Activated T-helper 17 cell treated with anti-CD3 and anti-CD28 coated beads, Interleukin-2, amount 50 U/mL, for 72 hours (primary cell): ENCODE measurements at regions not wholly inside any gene's neighbourhood (a gene's known extent, or its start where the extent isn't known, plus 50 kb on each side); places are given as distances from the start of the nearest gene placed in this dataset.
"Not testable (repeated sequence)": the region's sequence is repeated elsewhere in the genome, so short reads cannot be mapped to it uniquely, and the experiment has no call there.

ENCODE experiments used
- ATAC-seq: fragments of 150-1000 bp; cut with Tn5 transposase; replicated peaks from 2 replicates; pipeline ENCODE4 v1.10.0; 2021; ENCODE audit warnings: mild to moderate bottlenecking, moderate library complexity
- H3K27ac Mint-ChIP-seq: one replicate; pipeline ENCODE4 v1.8.0; 2022; ENCODE audit warnings: mixed read lengths
- H3K27me3 Mint-ChIP-seq: one replicate; pipeline ENCODE4 v1.8.0; 2022; ENCODE audit warnings: mixed read lengths
- H3K36me3 Mint-ChIP-seq: one replicate; pipeline ENCODE4 v1.8.0; 2022; ENCODE audit warnings: low read depth, mild to moderate bottlenecking, mixed read lengths
- H3K4me1 Mint-ChIP-seq: one replicate; pipeline ENCODE4 v1.8.0; 2022; ENCODE audit warnings: mixed read lengths
- H3K4me3 Mint-ChIP-seq: one replicate; pipeline ENCODE4 v1.8.0; 2022; ENCODE audit warnings: mild to moderate bottlenecking, mixed read lengths
- H3K9me3 Mint-ChIP-seq: one replicate; pipeline ENCODE4 v1.8.0; 2022; ENCODE audit warnings: mixed read lengths

DNA sequence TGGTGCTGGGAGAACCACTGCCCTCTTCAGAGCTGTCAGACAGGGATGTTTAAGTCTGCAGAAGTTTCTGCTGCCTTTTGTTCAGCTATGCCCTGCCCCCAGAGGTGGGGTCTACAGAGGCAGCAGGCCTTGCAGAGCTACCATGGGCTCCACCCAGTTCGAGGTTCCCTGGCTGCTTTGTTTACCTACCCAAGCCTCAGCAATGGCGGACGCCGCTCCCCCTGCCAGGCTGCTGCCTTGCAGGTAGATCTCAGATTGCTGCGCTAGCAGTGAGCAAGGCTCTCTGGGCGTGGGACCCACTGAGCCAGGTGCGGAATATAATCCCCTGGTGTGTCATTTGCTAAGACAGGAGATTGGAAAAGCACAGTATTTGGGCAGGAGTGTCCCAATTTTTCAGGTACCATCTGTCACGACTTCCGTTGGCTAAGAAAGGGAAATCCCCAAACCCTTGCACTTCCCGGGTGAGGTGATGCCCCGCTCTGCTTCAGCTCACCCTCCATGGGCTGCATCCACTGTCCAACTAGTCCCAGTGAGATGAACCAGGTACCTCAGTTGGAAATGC, 1415.5 kb downstream of the GRIK2 start:
- not testable (repeated sequence) for H3K27ac Mint-ChIP-seq, H3K27me3 Mint-ChIP-seq, H3K4me3 Mint-ChIP-seq, H3K4me1 Mint-ChIP-seq, ATAC-seq, H3K36me3 Mint-ChIP-seq
- H3K9me3 Mint-ChIP-seq: peaks cover 13% of the 10 kb centered on the region

DNA sequence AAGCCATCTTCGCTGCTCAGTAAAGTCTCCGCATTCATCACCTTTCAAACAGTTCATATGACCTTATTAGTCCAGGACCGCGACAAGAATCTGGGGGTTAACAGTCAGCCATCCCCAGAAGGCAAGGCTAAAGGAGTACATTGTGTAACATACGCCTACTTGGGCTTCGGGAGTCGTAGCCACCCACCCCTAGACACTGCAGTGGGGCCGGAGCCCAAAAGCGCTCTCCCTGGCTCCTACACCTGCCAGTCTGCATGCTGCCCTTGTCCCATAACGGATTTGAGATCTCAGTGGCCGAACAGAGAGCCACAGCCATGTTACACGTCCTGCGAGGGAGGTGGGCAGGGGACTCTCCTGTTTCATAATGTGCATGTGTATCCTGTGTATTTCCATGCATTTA, 1405.5 kb downstream of the GRIK2 start:
- Mint-ChIP-seq H3K27me3 (no peaks in the 10 kb centered on the region), H3K4me3 (no peak overlapping the region), H3K9me3 (no peaks in the 10 kb centered on the region), H3K4me1 (no peaks in the 10 kb centered on the region), H3K36me3 (no peaks in the 10 kb centered on the region), H3K27ac (no peak overlapping the region)
- no peak for ATAC-seq

DNA sequence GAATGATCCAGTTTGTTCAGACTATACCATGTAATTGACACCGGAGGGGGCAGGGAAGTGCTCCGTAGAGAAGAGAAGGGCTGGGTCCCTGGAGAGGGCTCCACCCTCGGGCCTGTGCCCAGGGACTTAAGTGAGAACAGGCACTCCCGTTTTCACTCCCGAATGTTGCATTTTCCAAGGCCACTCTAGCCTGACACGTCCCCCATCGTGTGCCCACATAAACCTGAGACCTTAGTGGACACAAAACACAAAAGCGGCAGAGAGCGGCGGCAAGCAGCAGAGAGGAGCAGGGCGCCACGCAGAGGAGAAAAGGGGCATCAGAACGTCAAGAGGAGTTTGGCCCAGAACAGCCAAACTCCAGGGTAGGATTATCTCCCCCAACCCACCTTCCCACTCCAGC, 1405.1 kb downstream of the GRIK2 start:
- Mint-ChIP-seq H3K9me3 (no peaks in the 10 kb centered on the region), H3K27me3 (no peaks in the 10 kb centered on the region), H3K4me3 (no peak overlapping the region), H3K4me1 (no peaks in the 10 kb centered on the region), H3K27ac (no peak overlapping the region), H3K36me3 (no peaks in the 10 kb centered on the region)
- ATAC-seq: no peak

DNA sequence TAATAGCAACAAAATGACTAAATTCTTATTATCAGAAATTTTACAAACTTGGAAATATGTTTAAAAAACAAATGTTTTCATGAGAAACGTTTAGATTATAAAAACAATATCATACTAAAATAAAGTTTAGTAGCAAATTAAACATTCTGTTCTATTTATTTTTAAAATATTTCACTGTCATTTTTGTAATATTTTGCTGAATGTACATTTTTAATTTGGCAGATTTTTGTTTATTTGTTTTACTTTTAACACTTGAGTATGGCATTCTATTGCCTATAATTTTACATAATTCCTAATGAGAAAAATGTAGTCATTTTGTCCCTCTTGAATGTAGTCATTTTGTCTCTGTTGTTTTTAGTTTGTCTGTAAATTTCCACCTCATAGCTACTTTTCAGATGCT, 1400.2 kb downstream of the GRIK2 start:
- Mint-ChIP-seq H3K4me3 (no peak overlapping the region), H3K36me3 (no peaks in the 10 kb centered on the region), H3K27me3 (no peaks in the 10 kb centered on the region), H3K27ac (no peak overlapping the region), H3K4me1 (no peaks in the 10 kb centered on the region), H3K9me3 (no peaks in the 10 kb centered on the region)
- no peak for ATAC-seq

DNA sequence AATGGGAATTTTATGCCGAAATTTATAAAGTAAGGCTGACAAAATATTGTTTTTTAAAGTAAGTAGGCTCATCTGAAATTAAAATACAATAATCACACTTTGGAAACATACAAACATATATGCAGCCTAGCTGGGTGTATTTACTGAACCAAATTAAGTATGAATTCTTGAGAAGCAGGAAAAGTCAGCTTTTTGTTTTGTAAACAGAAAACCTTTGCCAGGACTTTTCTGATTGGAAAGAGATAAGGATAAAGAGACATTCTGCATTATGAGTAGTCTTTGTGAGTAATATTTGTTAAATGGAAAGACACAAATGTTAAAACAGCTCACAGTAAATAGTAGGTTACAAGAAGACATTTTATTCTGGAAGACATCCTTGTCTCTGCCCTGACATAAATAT, 1380.8 kb downstream of the GRIK2 start:
- no peaks in the 10 kb centered on the region for H3K36me3 Mint-ChIP-seq
- no peaks in the 10 kb centered on the region for H3K9me3 Mint-ChIP-seq
- H3K4me1 Mint-ChIP-seq: no peaks in the 10 kb centered on the region
- H3K4me3 Mint-ChIP-seq: no peak overlapping the region
- no peak overlapping the region for H3K27ac Mint-ChIP-seq
- H3K27me3 Mint-ChIP-seq: no peaks in the 10 kb centered on the region
- ATAC-seq: no peak

DNA sequence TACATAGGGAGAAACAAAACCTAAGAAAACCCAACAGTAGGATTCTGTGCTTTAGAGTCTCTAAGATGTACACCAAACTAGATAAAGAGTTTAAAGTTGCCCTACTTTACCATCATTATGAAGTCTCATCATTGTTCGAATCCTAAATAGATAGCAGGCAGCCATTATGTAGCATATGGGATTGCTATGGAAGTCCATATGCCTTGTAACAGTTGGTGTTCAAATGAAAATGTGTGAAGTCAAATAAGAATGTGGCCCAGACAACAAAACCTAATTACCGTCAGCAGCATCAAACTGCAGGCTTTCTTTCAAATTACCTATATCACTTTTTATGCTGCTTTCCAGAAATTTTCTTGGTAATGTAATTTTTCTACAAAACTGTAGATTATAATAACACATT, 1380.1 kb downstream of the GRIK2 start:
- Mint-ChIP-seq H3K4me3 (no peak overlapping the region), H3K36me3 (no peaks in the 10 kb centered on the region), H3K9me3 (no peaks in the 10 kb centered on the region), H3K27me3 (no peaks in the 10 kb centered on the region), H3K4me1 (no peaks in the 10 kb centered on the region), H3K27ac (no peak overlapping the region)
- ATAC-seq: no peak

DNA sequence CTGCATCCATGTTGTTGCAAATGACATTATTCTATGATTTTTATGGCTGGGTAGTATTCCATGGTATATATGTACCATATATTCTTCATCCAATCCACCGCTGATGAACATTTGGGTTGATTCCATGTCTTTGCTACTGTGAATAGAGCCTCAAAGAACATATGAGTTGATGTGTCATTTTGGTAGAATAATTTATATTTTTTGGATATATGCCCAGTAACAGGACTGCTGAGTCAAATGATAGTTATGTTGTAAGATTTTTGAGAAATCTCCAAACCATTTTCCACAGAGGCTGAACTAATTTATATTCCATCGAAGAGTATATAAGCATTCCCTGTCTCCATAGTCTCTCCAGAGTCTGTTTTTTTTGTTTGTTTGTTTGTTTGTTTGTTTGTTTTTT, 1373.5 kb downstream of the GRIK2 start:
- Mint-ChIP-seq H3K27ac (no peak overlapping the region), H3K36me3 (no peaks in the 10 kb centered on the region), H3K4me1 (no peaks in the 10 kb centered on the region), H3K27me3 (no peaks in the 10 kb centered on the region), H3K9me3 (peaks cover 8% of the 10 kb centered on the region), H3K4me3 (no peak overlapping the region)
- ATAC-seq: no peak

DNA sequence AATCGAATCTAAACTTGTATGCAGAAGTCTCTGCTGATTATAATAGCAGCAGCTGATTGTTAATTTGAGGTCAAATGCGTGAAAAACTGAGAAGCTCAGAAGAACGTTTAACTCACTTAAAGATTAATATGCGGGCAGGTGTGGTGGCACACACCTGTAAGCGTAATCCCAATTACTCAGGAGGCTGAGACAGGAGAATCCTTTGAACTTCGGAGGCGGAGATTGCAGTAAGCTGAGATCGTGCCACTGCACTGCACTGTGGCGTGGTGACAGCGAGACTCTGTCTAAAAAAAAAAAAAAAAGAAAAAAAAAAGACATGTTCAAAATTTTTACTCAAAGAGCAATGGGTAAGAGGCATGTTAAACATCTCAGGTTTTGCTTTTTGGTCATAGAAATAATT, 1370.8 kb downstream of the GRIK2 start:
- Mint-ChIP-seq H3K4me1 (no peaks in the 10 kb centered on the region), H3K27me3 (no peaks in the 10 kb centered on the region), H3K9me3 (peaks cover 8% of the 10 kb centered on the region), H3K27ac (no peak overlapping the region), H3K4me3 (no peak overlapping the region), H3K36me3 (no peaks in the 10 kb centered on the region)
- no peak for ATAC-seq

DNA sequence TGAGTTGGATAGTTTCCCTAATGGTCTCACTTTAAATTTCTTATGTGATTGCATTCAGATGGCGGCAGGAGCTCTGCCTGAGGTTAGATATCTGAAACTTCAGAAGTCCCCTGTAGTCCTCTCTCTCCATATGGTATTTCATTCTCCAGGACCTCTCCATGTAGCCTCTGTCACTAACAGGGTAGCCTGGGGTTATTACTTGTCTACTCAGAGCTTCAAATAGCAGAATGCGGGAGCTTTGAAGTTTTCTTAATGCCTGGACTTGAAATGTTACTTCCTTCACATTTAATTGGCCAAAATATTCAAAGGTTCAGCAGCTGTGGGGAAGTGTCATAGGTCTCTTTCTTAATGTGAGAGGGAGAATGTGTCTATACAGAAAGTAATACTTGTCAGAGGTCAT, 1370.4 kb downstream of the GRIK2 start:
- H3K27me3 Mint-ChIP-seq: no peaks in the 10 kb centered on the region
- ATAC-seq: no peak
- H3K36me3 Mint-ChIP-seq: no peaks in the 10 kb centered on the region
- no peak overlapping the region for H3K4me3 Mint-ChIP-seq
- peaks cover 8% of the 10 kb centered on the region for H3K9me3 Mint-ChIP-seq
- no peaks in the 10 kb centered on the region for H3K4me1 Mint-ChIP-seq
- H3K27ac Mint-ChIP-seq: no peak overlapping the region

DNA sequence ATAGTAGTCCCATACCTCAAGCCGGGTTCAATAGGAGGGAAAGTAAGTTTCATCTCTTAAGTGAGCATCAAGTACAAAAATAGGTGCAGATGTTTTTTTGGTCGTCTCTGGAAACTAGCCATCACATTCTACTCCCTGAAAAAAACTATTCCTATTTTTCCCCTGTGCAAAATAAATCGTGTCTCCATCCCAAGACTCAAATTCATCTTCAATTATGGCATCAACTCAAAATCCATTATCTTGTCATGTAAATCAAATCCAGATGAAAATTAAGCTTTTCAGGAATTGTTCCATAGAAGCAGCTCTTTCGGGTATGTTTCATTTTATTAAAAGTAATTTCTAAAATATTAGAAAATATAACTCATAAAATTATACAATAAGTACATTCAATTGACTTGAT, 1368.4 kb downstream of the GRIK2 start:
- ATAC-seq: no peak
- Mint-ChIP-seq H3K9me3 (no peaks in the 10 kb centered on the region), H3K36me3 (no peaks in the 10 kb centered on the region), H3K4me1 (no peaks in the 10 kb centered on the region), H3K27me3 (no peaks in the 10 kb centered on the region), H3K4me3 (no peak overlapping the region), H3K27ac (no peak overlapping the region)

DNA sequence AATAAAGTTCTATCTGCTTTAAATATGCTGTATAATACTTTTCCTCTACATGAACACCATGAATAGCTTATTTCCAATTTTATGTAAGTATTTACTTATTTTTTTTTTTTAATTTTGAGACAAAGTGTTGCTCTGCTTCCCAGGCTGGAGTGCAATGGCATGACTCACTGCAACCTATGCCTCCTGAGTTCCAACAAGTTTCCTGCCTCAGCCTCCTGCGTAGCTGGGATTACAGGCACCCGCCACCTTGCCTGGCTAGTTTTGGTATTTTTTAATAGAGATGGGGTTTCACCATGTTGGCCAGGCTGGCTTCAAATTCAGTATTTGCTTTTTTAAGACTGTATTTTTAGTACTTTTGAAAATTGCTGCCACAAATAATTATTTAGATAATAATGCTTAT, 1365.9 kb downstream of the GRIK2 start:
- no peaks in the 10 kb centered on the region for H3K27me3 Mint-ChIP-seq
- no peak overlapping the region for H3K4me3 Mint-ChIP-seq
- no peaks in the 10 kb centered on the region for H3K9me3 Mint-ChIP-seq
- no peaks in the 10 kb centered on the region for H3K36me3 Mint-ChIP-seq
- no peaks in the 10 kb centered on the region for H3K4me1 Mint-ChIP-seq
- no peak overlapping the region for H3K27ac Mint-ChIP-seq
- ATAC-seq: no peak

DNA sequence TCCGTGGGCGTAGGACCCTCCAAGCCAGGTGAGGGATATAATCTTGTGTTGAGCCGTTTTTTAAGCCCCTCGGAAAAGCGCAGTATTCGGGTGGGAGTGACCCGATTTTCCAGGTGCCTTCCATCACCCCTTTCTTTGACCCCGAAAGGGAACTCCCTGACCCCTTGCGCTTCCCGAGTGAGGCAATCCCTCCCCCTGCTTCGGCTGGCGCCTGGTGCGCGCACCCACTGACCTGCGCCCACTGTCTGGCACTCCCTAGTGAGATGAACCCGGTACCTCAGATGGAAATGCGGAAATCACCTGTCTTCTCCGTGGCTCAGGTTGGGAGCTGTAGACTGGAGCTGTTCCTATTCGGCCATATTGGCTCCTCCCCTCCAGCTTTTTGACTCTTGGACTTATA, 1365.0 kb downstream of the GRIK2 start:
- ATAC-seq, H3K4me1 Mint-ChIP-seq, H3K4me3 Mint-ChIP-seq, H3K9me3 Mint-ChIP-seq, H3K27ac Mint-ChIP-seq, H3K27me3 Mint-ChIP-seq, H3K36me3 Mint-ChIP-seq: not testable (repeated sequence)

DNA sequence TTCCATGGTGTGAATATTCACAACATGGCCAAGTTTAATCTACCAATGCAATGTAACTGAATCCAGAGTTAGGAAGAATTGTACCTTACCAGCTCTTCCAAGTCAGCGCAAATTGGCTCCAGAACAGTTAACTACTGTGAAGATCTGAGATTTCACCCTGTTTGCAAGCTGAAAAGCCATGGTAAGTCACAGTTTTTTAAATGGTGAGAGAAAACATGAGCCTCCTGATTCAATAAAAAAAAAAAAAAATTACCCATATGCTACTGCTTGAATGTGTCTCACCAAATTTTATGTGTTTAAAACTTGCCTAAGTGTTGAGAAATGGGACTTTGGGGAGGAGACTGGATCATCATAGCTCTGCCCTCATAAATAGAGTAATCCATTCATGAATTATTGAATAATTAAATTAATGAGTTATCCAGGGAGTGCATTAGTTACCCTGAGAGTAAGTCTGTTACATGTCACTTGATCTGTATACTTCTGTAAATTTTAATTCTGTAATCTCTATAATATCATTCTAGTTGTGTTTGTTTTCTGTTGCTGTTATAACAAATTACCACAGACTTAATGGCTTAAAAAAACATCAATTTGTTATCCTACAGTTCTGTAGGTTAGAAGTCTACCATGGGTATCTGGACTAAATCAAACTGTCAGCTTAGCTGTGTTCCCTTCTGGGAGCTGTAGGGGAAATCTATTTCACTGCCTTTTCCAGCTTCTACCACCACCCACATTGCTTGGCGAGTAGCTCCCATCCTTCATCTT, 1355.9 kb downstream of the GRIK2 start:
- no peaks in the 10 kb centered on the region for H3K4me1 Mint-ChIP-seq
- no peaks in the 10 kb centered on the region for H3K36me3 Mint-ChIP-seq
- H3K27ac Mint-ChIP-seq: no peak overlapping the region
- no peak for ATAC-seq
- no peaks in the 10 kb centered on the region for H3K27me3 Mint-ChIP-seq
- H3K9me3 Mint-ChIP-seq: no peaks in the 10 kb centered on the region
- no peak overlapping the region for H3K4me3 Mint-ChIP-seq

DNA sequence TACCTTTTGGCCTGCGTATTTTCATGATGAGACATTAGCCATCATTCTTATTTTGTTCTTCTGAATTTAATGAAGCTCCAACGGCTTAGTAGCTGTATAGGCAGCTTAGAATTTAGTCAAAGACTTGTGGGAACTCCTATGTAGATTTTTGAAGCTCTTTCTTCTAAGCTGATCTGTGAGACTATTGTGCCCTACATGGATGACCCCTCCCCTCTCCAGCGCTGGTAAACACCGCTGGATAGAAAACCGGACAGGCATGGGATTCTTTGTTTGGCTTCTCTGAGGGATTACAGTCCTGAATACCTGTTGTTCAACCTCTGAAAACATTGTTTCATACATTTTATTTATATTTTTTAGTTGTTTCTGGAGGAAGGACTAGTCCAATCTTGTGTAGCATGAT, 1353.4 kb downstream of the GRIK2 start:
- H3K27me3 Mint-ChIP-seq: no peaks in the 10 kb centered on the region
- H3K36me3 Mint-ChIP-seq: no peaks in the 10 kb centered on the region
- H3K4me1 Mint-ChIP-seq: no peaks in the 10 kb centered on the region
- no peak for ATAC-seq
- no peak overlapping the region for H3K4me3 Mint-ChIP-seq
- no peaks in the 10 kb centered on the region for H3K9me3 Mint-ChIP-seq
- no peak overlapping the region for H3K27ac Mint-ChIP-seq

DNA sequence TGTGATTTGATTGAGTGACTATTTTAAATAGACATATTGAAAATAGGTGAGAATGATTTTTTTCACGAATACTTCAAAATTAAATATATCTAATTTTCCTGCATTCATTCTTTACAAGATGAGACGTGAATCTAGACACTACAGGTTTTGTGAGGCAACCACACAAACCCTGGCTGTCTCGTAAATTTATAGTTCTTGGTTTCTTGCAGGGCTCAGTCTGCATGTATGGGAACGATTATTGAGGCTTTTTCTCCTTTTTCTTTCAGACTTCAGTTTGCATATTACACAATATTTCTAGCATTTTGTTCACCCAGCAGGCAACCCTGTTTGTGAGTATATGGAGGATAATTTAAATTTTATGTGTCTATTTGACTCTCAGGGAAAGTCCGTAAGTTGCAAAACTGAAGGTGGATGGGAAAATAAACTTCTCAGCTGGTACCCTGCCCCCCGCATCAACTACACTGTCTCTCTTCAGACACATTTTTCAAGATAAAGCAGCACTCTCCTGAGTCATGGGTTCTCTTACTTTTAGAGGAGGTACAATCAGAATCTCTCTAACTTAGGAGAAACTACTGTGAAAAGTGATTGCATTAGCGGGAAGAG, 1349.3 kb downstream of the GRIK2 start:
- Mint-ChIP-seq H3K27me3 (no peaks in the 10 kb centered on the region), H3K27ac (no peak overlapping the region), H3K4me3 (no peak overlapping the region), H3K9me3 (no peaks in the 10 kb centered on the region), H3K4me1 (no peaks in the 10 kb centered on the region), H3K36me3 (no peaks in the 10 kb centered on the region)
- no peak for ATAC-seq
